Mesenchymal stem cell (in vitro differentiated cells and primary cell): ENCODE measurements at regions not wholly inside any gene's neighbourhood (a gene's known extent, or its start where the extent isn't known, plus 50 kb on each side); places are given as distances from the start of the nearest gene placed in this dataset.

ENCODE experiments used
- DNase-seq: peaks from one replicate; pipeline ENCODE4 v3.0.0-alpha.2; 2013
- H2AFZ ChIP-seq: one replicate; pipeline ENCODE4 v1.6.1; 2013; ENCODE audit warnings: low read depth, mild to moderate bottlenecking, control low read depth, inconsistent platforms, low read length, moderate library complexity
- H2AK5ac ChIP-seq: 2 replicates; pipeline ENCODE4 v1.6.1; 2013; ENCODE audit warnings: low read length, moderate library complexity, mild to moderate bottlenecking, inconsistent platforms; ENCODE audit not compliant: severe bottlenecking
- H2BK120ac ChIP-seq: one replicate; pipeline ENCODE4 v1.6.1; 2013; ENCODE audit warnings: low read depth, mild to moderate bottlenecking, inconsistent platforms, low read length, moderate library complexity
- H2BK12ac ChIP-seq, 2 experiments: one replicate each; pipeline ENCODE4 v1.6.1; 2013; ENCODE audit warnings: inconsistent platforms in 2 of 2, low read length in 2 of 2, mild to moderate bottlenecking in 2 of 2, moderate library complexity in 2 of 2, control low read depth in 1 of 2
- H2BK15ac ChIP-seq: one replicate; pipeline ENCODE4 v1.6.1; 2013; ENCODE audit warnings: mild to moderate bottlenecking, low read depth, inconsistent platforms; ENCODE audit not compliant: poor library complexity, severe bottlenecking
- H2BK5ac ChIP-seq: 2 replicates; pipeline ENCODE4 v1.6.1; 2013; ENCODE audit warnings: low read depth, mild to moderate bottlenecking, low read length, control low read depth, inconsistent platforms; ENCODE audit not compliant: poor library complexity, severe bottlenecking
- H3K14ac ChIP-seq, 2 experiments: one replicate each; pipeline ENCODE4 v1.6.1; 2013; ENCODE audit warnings: inconsistent platforms in 2 of 2, low read length in 2 of 2, control low read depth in 1 of 2, mild to moderate bottlenecking in 1 of 2, moderate library complexity in 1 of 2
- H3K18ac ChIP-seq, 2 experiments: one replicate each; pipeline ENCODE4 v1.6.1; 2013; ENCODE audit warnings: inconsistent platforms in 2 of 2, low read length in 2 of 2, control low read depth in 1 of 2, low read depth in 1 of 2, mild to moderate bottlenecking in 1 of 2
- H3K23ac ChIP-seq, 2 experiments: one replicate each; pipeline ENCODE4 v1.6.1; 2013; ENCODE audit warnings: inconsistent platforms in 2 of 2, low read length in 2 of 2, mild to moderate bottlenecking in 2 of 2, moderate library complexity in 2 of 2, control low read depth in 1 of 2
- H3K27ac ChIP-seq: 2 replicates; pipeline ENCODE4 v1.5.1; 2013; ENCODE audit warnings: mild to moderate bottlenecking, moderate library complexity, low read length, control low read depth, inconsistent platforms; ENCODE audit not compliant: poor library complexity, severe bottlenecking
- H3K27me3 ChIP-seq, 2 experiments: 2 replicates each; pipeline versions ENCODE4 v1.6.1 to v1.7.0; 2013; ENCODE audit warnings: low read length in 2 of 2, mild to moderate bottlenecking in 2 of 2, moderate library complexity in 2 of 2, control low read depth in 1 of 2, inconsistent platforms in 1 of 2; ENCODE audit not compliant: control insufficient read depth in 1 of 2, insufficient read depth in 1 of 2
- H3K36me3 ChIP-seq, 2 experiments: 2 replicates each; pipeline versions ENCODE4 v1.6.1 to v1.7.0; 2013; ENCODE audit warnings: low read length in 2 of 2, control low read depth in 1 of 2, inconsistent platforms in 1 of 2, low read depth in 1 of 2, mild to moderate bottlenecking in 1 of 2; ENCODE audit not compliant: insufficient read depth in 2 of 2, control insufficient read depth in 1 of 2
- H3K4ac ChIP-seq, 2 experiments: one replicate each; pipeline ENCODE4 v1.6.1; 2013; ENCODE audit warnings: inconsistent platforms in 2 of 2, low read length in 2 of 2, mild to moderate bottlenecking in 2 of 2, moderate library complexity in 2 of 2, control low read depth in 1 of 2, low read depth in 1 of 2
- H3K4me1 ChIP-seq: 2 replicates; pipeline ENCODE4 v1.6.1; 2013; ENCODE audit warnings: low read depth, low read length, control low read depth; ENCODE audit not compliant: control insufficient read depth, insufficient read depth
- H3K4me2 ChIP-seq: 2 replicates; pipeline ENCODE4 v1.6.1; 2013; ENCODE audit warnings: low read length, mild to moderate bottlenecking, inconsistent platforms; ENCODE audit not compliant: poor library complexity, severe bottlenecking
- H3K4me3 ChIP-seq, 2 experiments: 2 replicates each; pipeline versions ENCODE4 v1.5.1 to v1.7.0; 2013; ENCODE audit warnings: low read length in 2 of 2, mild to moderate bottlenecking in 2 of 2, control low read depth in 1 of 2, low read depth in 1 of 2; ENCODE audit not compliant: insufficient read depth in 1 of 2
- H3K79me1 ChIP-seq: replicated peaks from 2 replicates; pipeline ENCODE4 v1.6.1; 2013; ENCODE audit warnings: mild to moderate bottlenecking, control low read depth, low read length, inconsistent platforms; ENCODE audit not compliant: poor library complexity, severe bottlenecking
- H3K9ac ChIP-seq: 2 replicates; pipeline ENCODE4 v1.7.0; 2013; ENCODE audit warnings: mild to moderate bottlenecking, low read length, moderate library complexity
- H3K9me3 ChIP-seq: 2 replicates; pipeline ENCODE4 v1.7.0; 2013; ENCODE audit warnings: mild to moderate bottlenecking, low read length; ENCODE audit not compliant: control insufficient read depth
- H4K8ac ChIP-seq: one replicate; pipeline ENCODE4 v1.6.1; 2013; ENCODE audit warnings: inconsistent platforms, mild to moderate bottlenecking, low read length, moderate library complexity
- H4K91ac ChIP-seq: one replicate; pipeline ENCODE4 v1.6.1; 2013; ENCODE audit warnings: mild to moderate bottlenecking, low read length, inconsistent platforms
- WGBS: methylation state at CpG from one replicate; pipeline ENCODE4 v1.1.7; 2013; ENCODE audit warnings: mixed read lengths; 5-methylcytosine and 5-hydroxymethylcytosine counted together

GRCh38 chr7:25356534-25357151 lies 128.4 kb upstream of the NPVF start:
- Histone ChIP-seq H3K36me3 (no peaks in the 10 kb centered on the region), H3K9me3 (no peaks in the 10 kb centered on the region), H2BK5ac (no peak overlapping the region), H3K14ac (no peak overlapping the region), H2BK120ac (no peak overlapping the region), H2AK5ac (no peak overlapping the region), H3K4ac (no peak overlapping the region), H3K18ac (no peak overlapping the region), H3K4me3 (no peak overlapping the region), H2BK12ac (no peak overlapping the region), H3K4me2 (no peak overlapping the region), H3K9ac (no peak overlapping the region), H3K27ac (no peak overlapping the region), H3K27me3 (no peaks in the 10 kb centered on the region), H4K8ac (no peak overlapping the region), H3K4me1 (no peaks in the 10 kb centered on the region), H3K79me1 (no peaks in the 10 kb centered on the region), H2AFZ (no peak overlapping the region), H2BK15ac (no peak overlapping the region), H3K23ac (no peak overlapping the region), H4K91ac (no peak overlapping the region)
- no CpG with 5 or more reads among the region's 4 CpGs for WGBS
- DNase-seq: no peak

GRCh38 chr7:25358926-25359325 lies 130.6 kb upstream of the NPVF start:
- WGBS: 60% methylated on average over 5 of the region's 6 CpGs
- DNase-seq: no peak

GRCh38 chr7:25359471-25360059 lies 131.3 kb upstream of the NPVF start:
- no peak overlapping the region for H2AK5ac ChIP-seq
- no peak overlapping the region for H3K4ac ChIP-seq
- peak overlapping the region; percentile 23 for H3K9ac ChIP-seq
- H4K91ac ChIP-seq: no peak overlapping the region
- no peak overlapping the region for H2BK120ac ChIP-seq
- H3K27ac ChIP-seq: no peak overlapping the region
- H3K36me3 ChIP-seq: no peaks in the 10 kb centered on the region
- H3K79me1 ChIP-seq: no peaks in the 10 kb centered on the region
- H3K14ac ChIP-seq: no peak overlapping the region
- H3K23ac ChIP-seq: no peak overlapping the region
- no peak overlapping the region for H2BK12ac ChIP-seq
- H3K27me3 ChIP-seq: no peaks in the 10 kb centered on the region
- no peak overlapping the region for H3K18ac ChIP-seq
- DNase-seq: peak; percentile 86
- H2BK15ac ChIP-seq: no peak overlapping the region
- H2BK5ac ChIP-seq: no peak overlapping the region
- H3K9me3 ChIP-seq: no peaks in the 10 kb centered on the region
- WGBS: 48% methylated on average over 6 of the region's 9 CpGs
- no peak overlapping the region for H2AFZ ChIP-seq
- no peak overlapping the region for H3K4me3 ChIP-seq
- no peaks in the 10 kb centered on the region for H3K4me1 ChIP-seq
- no peak overlapping the region for H4K8ac ChIP-seq
- no peak overlapping the region for H3K4me2 ChIP-seq

More at GRCh38 chr7:25358926-25359325, 130.6 kb upstream of the NPVF start:
- Histone ChIP-seq H3K4me1 (no peaks in the 10 kb centered on the region), H2BK5ac (no peak overlapping the region), H3K9me3 (no peaks in the 10 kb centered on the region), H4K91ac (no peak overlapping the region), H3K4me2 (no peak overlapping the region), H3K4me3 (no peak overlapping the region), H3K14ac (no peak overlapping the region), H3K9ac (peak overlapping the region; percentile 23), H3K27me3 (no peaks in the 10 kb centered on the region), H2BK12ac (no peak overlapping the region), H4K8ac (no peak overlapping the region), H3K36me3 (no peaks in the 10 kb centered on the region), H2BK120ac (no peak overlapping the region), H3K18ac (no peak overlapping the region), H3K23ac (no peak overlapping the region), H2AFZ (no peak overlapping the region), H2BK15ac (no peak overlapping the region), H3K79me1 (no peaks in the 10 kb centered on the region), H3K27ac (no peak overlapping the region), H2AK5ac (no peak overlapping the region), H3K4ac (no peak overlapping the region)

GRCh38 chr7:25360451-25360850 lies 132.2 kb upstream of the NPVF start:
- Histone ChIP-seq H3K27me3 (no peaks in the 10 kb centered on the region), H3K9ac (no peak overlapping the region), H3K4me2 (no peak overlapping the region), H3K9me3 (no peaks in the 10 kb centered on the region), H3K14ac (no peak overlapping the region), H3K18ac (no peak overlapping the region), H4K91ac (no peak overlapping the region), H3K4me1 (no peaks in the 10 kb centered on the region), H3K4ac (no peak overlapping the region), H4K8ac (no peak overlapping the region), H3K79me1 (no peaks in the 10 kb centered on the region), H3K23ac (no peak overlapping the region), H2BK120ac (no peak overlapping the region), H3K27ac (no peak overlapping the region), H2AK5ac (no peak overlapping the region), H2BK12ac (no peak overlapping the region), H2AFZ (no peak overlapping the region), H2BK5ac (no peak overlapping the region), H3K4me3 (no peak overlapping the region), H2BK15ac (no peak overlapping the region), H3K36me3 (no peaks in the 10 kb centered on the region)
- DNase-seq: no peak
- WGBS: 92% methylated on average over 2 of the region's 2 CpGs
